Ectodermal cell (in vitro differentiated cells): ENCODE measurements at regions not wholly inside any gene's neighbourhood (a gene's known extent, or its start where the extent isn't known, plus 50 kb on each side); places are given as distances from the start of the nearest gene placed in this dataset.
"Not testable (repeated sequence)": the region's sequence is repeated elsewhere in the genome, so short reads cannot be mapped to it uniquely, and the experiment has no call there.

Source experiments
- H3K27ac ChIP-seq: 2 replicates; pipeline ENCODE4 v1.7.0; 2013; ENCODE audit warnings: mild to moderate bottlenecking, low read depth, low read length; ENCODE audit not compliant: insufficient read depth, poor library complexity, severe bottlenecking
- H3K27me3 ChIP-seq: 2 replicates; pipeline ENCODE4 v1.7.0; 2013; ENCODE audit warnings: mild to moderate bottlenecking, low read length; ENCODE audit not compliant: insufficient read depth, control insufficient read depth, poor library complexity, severe bottlenecking
- H3K36me3 ChIP-seq: one replicate; pipeline ENCODE4 v1.7.0; 2013; ENCODE audit warnings: low read length; ENCODE audit not compliant: control insufficient read depth, insufficient read depth
- H3K4me1 ChIP-seq: one replicate; pipeline ENCODE4 v1.7.0; 2013; ENCODE audit warnings: low read length; ENCODE audit not compliant: control insufficient read depth, insufficient read depth
- H3K4me3 ChIP-seq: 2 replicates; pipeline ENCODE4 v1.7.0; 2013; ENCODE audit warnings: low read depth, low read length, control low read depth; ENCODE audit not compliant: insufficient read depth
- H3K9me3 ChIP-seq: 2 replicates; pipeline ENCODE4 v1.7.0; 2013; ENCODE audit warnings: mild to moderate bottlenecking, low read length, moderate library complexity; ENCODE audit not compliant: control insufficient read depth
- WGBS, 2 experiments: methylation state at CpG; one replicate each; pipeline ENCODE4 v1.1.7; 2013; ENCODE audit warnings: missing lambda C conversion rate in 2 of 2; 5-methylcytosine and 5-hydroxymethylcytosine counted together

DNA sequence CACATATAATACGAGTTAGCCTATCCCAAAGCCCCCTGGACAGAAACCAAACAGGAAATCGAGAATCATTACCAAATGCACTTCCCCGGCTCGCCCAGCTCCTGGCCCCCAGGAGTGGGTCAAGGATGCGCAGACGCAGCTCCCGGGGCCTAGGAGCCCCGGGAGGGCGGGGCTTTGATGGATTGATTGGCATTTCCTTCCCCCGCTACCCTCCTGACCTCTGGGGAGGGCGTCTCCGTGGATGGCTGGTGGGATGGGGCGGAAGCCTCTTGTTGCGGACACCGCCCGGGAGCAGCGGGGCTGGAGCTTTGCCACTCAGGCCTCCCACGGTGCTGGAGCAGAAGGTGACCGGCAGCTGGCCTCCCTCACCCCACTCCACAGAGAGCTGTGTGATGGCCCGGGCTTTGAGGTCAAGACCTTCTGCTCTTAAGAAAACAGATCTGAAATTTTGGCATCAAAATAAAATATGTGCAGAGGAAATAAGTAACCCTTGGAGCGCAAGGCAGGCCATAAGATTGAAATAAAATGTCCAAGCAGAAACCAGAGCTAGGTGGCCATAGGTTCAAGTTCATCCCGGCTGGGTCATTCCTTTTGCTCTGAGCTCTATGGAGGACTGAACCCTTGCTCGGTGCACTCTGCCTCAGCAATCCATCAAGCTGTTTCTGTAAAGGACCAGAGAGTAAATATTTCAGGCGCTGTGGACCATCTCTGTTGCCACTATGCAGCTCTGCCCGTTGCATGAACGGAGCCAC is 262.3 kb downstream of the SOX9 start:
- Histone ChIP-seq H3K27me3 (no peaks in the 10 kb centered on the region), H3K4me3 (no peak overlapping the region), H3K27ac (no peak overlapping the region), H3K4me1 (peaks cover 31% of the 10 kb centered on the region), H3K9me3 (no peaks in the 10 kb centered on the region), H3K36me3 (no peaks in the 10 kb centered on the region)
- 58 to 60% methylated on average over 26 of the region's 26 CpGs for WGBS, 2 experiments

DNA sequence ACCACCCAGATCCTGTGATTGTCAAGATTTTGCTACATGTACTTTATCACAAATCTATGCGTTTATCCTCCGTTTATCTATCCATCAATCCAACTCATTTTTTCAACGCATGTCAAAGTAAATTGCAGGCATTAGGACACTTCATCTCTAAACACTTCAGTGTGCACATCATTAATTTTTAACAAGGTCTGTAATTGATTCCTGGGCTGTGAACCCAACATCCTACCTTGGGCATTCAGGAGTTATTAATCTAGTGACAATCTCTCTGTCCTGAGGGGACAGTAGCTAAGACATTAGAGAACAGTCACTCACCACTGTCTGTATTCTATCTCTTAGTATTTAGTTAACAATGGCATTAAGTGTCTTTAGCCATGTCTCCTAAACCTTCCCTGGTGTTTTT is 264.7 kb downstream of the SOX9 start:
- H3K4me1 ChIP-seq: peaks cover 19% of the 10 kb centered on the region
- no peaks in the 10 kb centered on the region for H3K27me3 ChIP-seq
- H3K4me3 ChIP-seq: no peak overlapping the region
- H3K36me3 ChIP-seq: no peaks in the 10 kb centered on the region
- 95% methylated on average over 3 of the region's 3 CpGs for WGBS, 2 experiments
- no peaks in the 10 kb centered on the region for H3K9me3 ChIP-seq
- no peak overlapping the region for H3K27ac ChIP-seq

DNA sequence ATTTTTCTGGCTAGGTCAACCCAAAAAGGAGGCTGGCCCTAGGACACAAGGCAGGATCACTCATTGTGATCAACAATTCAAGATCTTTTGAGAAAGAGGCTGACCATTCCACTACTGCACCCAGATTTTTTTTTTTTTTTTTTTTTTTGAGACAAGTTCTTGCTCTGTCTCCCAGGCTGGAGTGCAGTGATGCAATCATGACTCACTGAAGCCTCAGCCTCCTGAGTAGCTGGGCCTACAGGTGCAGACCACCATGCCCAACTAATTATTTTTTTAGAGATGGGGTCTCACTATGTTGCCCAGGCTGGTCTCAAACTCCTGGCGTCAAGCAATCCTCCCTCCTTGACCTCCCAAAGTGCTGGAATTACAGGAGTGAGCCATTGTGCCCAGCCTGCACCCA is 265.4 kb downstream of the SOX9 start:
- H3K4me3 ChIP-seq, H3K36me3 ChIP-seq, H3K27ac ChIP-seq, H3K27me3 ChIP-seq, H3K9me3 ChIP-seq: not testable (repeated sequence)
- H3K4me1 ChIP-seq: peaks cover 19% of the 10 kb centered on the region
- WGBS, 2 experiments: 83 to 91% methylated on average over 1 of the region's 1 CpG

DNA sequence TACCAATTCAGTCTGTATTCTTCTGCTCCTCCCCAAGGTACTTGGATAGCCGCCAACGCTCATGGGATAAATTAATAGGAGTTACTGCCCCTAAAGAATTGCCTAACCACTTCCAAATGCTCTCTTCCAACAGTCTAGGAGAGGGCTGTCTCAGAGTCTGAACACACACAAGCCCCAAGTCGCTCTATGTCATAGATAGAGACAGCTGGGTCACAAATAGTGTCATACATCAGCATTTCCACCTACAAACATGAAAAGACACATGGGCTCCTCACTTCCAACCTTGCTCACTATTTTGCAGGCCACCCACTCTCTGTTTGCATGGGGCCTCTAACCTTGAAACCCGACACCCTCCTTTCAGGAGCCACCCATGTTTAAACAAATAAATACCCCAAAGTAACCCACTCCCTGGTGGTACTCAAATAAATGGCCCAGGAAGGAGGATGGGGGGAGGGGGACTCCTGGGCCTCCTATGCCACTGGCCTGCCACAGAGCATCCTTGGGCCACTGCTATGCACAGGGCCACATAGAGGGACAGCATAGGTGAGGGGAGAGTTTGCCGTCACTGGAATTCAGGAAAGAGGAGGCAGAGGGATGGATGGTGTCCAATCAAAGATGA is 265.9 kb downstream of the SOX9 start:
- no peak overlapping the region for H3K27ac ChIP-seq
- no peaks in the 10 kb centered on the region for H3K36me3 ChIP-seq
- 73 to 80% methylated on average over 5 of the region's 5 CpGs for WGBS, 2 experiments
- peaks cover 16% of the 10 kb centered on the region for H3K4me1 ChIP-seq
- H3K27me3 ChIP-seq: no peaks in the 10 kb centered on the region
- H3K4me3 ChIP-seq: no peak overlapping the region
- no peaks in the 10 kb centered on the region for H3K9me3 ChIP-seq

DNA sequence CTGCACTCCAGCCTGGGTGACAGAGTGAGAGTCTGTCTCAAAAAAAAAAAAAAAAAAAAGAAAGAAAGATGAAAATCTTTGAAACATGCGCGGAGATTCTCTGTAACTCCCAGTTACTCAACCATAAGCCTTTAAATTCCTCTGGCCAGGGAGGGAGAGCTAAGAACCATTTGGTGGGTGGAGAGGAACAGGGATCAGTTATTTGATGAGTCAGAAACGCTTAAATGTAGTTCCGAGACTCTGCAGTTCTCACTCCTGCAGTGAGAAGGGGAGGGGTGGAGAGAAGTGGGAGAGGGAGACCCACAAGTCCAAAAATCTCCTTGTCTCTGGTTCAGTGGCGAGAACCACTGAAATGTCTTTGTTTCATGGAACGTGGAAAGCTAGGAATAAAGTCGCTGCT is 266.7 kb downstream of the SOX9 start:
- 80 to 82% methylated on average over 7 of the region's 7 CpGs for WGBS, 2 experiments
- H3K27ac ChIP-seq: no peak overlapping the region

DNA sequence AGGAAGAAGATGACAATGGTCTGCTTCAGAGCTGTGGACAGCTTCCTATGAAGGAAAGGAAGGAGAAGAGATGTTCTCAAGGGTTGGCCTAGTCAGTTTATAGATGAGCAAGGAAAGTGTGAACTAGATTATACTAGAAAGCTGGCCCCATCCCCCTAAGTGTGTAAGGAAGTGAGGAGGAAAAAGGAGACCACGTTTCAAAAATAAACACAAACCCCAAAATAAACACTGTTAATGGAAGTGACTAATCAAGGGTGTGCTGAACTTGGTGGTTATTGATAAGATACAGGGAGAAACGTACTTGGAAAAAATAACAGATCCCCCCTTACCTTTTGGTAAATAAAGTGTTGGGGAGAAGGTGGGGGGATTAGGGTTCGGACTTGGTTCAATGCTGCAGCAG is 267.1 kb downstream of the SOX9 start:
- Histone ChIP-seq H3K9me3 (no peaks in the 10 kb centered on the region), H3K4me1 (peaks cover 4% of the 10 kb centered on the region), H3K4me3 (no peak overlapping the region), H3K36me3 (no peaks in the 10 kb centered on the region), H3K27me3 (no peaks in the 10 kb centered on the region), H3K27ac (no peak overlapping the region)
- WGBS, 2 experiments: 80 to 88% methylated on average over 1 to 2 of the region's 3 CpGs

More for the DNA sequence above, 266.7 kb downstream of the SOX9 start:
- no peaks in the 10 kb centered on the region for H3K27me3 ChIP-seq
- no peaks in the 10 kb centered on the region for H3K36me3 ChIP-seq
- no peaks in the 10 kb centered on the region for H3K9me3 ChIP-seq
- H3K4me1 ChIP-seq: peaks cover 9% of the 10 kb centered on the region
- no peak overlapping the region for H3K4me3 ChIP-seq

DNA sequence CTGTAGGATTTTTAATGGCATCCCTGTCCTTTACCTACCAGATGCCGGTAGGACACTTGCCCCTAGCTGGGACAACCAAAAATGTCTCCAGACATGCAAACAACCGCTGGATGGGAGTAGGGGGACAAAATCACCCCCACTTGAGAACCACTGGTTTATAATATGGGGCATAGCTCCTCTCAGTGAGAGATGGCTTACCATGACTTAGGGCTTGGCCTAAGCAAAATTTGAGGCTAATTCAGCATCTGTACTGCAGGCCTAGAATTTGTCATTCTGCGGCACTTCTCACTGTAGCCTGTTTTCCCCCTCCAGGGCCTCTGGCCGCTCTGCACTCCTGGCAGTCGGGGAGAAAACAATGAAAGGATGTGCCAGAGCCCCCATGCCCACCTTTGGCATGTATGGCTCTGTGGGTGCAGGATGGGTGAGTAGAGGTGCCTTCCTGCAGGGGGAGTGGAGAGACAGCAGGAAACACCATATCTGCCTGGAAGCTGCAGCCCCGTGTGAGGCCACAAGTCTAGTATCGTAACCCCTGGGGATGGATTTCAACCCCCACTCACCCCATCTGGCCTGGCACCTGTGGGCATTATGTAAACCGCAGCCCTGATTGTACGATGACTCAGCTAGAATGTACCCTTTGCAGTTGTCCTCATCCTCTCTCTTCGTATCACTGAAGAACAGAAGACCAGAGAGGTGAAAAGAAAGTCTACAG is 268.1 kb downstream of the SOX9 start:
- H3K4me3 ChIP-seq: no peak overlapping the region
- H3K27me3 ChIP-seq: no peaks in the 10 kb centered on the region
- H3K27ac ChIP-seq: no peak overlapping the region
- 89 to 91% methylated on average over 10 of the region's 10 CpGs for WGBS, 2 experiments
- H3K9me3 ChIP-seq: no peaks in the 10 kb centered on the region
- H3K4me1 ChIP-seq: peaks cover 6% of the 10 kb centered on the region
- no peaks in the 10 kb centered on the region for H3K36me3 ChIP-seq

DNA sequence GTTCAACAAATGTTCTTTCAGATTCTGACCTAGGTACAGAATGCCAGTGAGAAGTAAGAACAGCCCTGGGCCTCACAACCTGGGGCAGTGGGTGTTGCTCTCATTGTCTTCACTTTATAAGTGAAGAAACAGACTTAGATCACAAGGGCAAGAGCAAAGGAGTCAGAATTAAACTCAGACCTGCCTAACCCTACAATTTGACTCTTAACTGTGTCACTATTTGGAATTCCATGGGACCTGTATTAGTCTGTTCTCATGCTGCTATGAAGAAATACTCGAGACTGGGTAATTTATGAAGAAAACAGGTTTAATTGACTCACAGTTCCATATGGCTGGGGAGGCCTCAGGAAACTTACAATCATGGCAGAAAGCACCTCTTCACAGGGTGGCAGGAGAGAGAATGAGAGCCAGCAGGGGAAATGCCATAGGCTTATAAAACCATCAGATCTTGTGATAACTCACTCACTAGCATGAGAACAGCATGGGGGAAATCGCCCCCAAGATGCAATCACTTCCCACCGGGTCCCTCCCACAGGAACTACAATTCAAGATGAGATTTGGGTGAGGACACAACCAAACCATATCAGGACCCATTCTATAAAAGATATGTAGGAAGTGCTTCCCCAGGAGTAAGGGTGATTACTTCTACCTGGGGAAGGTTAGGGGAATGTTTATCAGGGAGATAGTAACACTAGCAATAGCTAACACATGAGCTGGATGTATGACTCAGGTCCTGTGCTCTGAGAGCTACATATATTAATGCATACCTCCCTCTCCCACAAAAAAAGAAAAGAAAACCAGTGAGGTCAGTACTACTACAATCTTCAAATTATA is 270.1 kb downstream of the SOX9 start:
- Histone ChIP-seq H3K4me1 (peaks cover 11% of the 10 kb centered on the region), H3K27ac (no peak overlapping the region), H3K36me3 (no peaks in the 10 kb centered on the region), H3K9me3 (no peaks in the 10 kb centered on the region), H3K27me3 (no peaks in the 10 kb centered on the region), H3K4me3 (no peak overlapping the region)
- WGBS, 2 experiments: 93 to 99% methylated on average over 3 of the region's 3 CpGs

DNA sequence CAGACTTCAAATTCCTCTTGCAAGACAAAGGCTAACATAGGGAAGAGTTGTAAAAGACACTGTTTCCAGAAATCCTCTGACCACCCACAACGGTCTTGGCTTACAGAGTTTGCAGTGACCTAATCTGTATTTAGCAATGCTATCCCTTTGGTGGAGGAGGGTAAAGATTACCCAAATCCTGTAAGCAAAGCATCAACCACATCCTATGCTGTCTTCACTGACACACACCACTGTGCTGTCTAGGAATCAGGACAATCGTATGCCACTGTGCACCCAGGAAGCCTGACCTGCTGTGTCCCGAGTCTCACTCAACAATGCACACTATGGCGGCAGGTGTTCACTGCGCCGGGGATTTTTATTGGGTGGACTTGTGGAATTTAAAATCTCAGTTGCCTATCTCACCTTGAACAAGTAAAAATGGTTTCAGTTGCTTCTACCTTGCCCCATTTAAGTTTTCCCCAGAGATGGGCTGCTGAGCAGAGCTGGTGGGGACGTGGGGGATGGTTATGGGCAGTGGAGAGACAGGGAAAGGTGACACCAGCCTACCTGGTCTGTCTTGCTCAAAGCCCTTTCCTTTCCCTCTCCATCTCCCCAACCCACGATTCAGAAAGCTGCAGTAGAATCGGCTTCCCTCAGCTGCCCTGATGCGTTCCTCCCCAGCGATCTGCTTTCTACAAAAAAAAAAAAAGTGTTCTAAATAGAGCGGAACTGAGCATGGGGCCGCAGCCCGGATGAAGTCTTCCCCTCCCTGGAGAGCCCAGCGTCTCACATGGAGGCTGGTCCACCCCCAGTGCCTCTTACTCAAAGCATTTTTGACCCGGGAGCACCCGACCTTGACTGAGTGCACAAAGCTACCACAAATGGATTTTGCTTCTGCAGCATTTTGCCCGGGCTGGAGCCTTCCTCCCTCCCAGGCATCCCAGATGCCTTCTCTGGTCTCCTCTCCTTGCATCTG is 271.5 kb downstream of the SOX9 start:
- H3K36me3 ChIP-seq: no peaks in the 10 kb centered on the region
- no peaks in the 10 kb centered on the region for H3K27me3 ChIP-seq
- no peak overlapping the region for H3K27ac ChIP-seq
- peaks cover 11% of the 10 kb centered on the region for H3K4me1 ChIP-seq
- no peak overlapping the region for H3K4me3 ChIP-seq
- 91 to 92% methylated on average over 18 of the region's 18 CpGs for WGBS, 2 experiments
- H3K9me3 ChIP-seq: no peaks in the 10 kb centered on the region
